Fibroblast of mammary gland (primary cell): ENCODE measurements at regions not wholly inside any gene's neighbourhood (a gene's known extent, or its start where the extent isn't known, plus 50 kb on each side); places are given as distances from the start of the nearest gene placed in this dataset.

Experiments used
- DNase-seq: peaks from one replicate; pipeline ENCODE4 v3.0.0-alpha.2; 2010; ENCODE audit warnings: low read depth
- H3K4me3 ChIP-seq: 2 replicates; pipeline ENCODE4 v1.5.1; 2011; ENCODE audit warnings: low read depth, mild to moderate bottlenecking, low read length, moderate library complexity; ENCODE audit not compliant: control insufficient read depth
- TF ChIP-seq, protein P1 (sequence below): conservative IDR thresholded peaks from 2 replicates; pipeline ENCODE4 v1.5.1; 2011; ENCODE audit warnings: low read depth, low read length, inconsistent platforms; ENCODE audit not compliant: control insufficient read depth, insufficient read depth

DNA sequence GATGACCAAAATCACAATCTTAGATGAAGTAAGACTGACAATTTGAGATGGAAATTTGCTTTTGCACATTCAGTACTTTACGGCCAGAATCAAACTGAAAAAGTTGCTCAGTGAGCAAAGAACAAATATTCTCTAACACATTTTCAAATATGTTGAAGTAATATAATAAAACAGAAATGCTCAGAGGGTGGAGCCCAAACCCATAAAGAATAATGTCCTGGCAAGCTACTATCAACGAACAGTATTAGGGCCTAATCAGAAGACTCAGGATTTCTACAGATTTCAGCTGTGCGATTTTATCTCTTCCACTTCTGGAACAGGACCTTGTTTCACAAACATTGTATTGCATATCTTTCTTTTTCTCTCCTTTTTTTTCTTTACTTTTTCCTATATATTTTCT, 505.0 kb downstream of the TECRL start:
- no peak for DNase-seq
- H3K4me3 ChIP-seq = no peak overlapping the region
- TF ChIP-seq, protein P1, sequence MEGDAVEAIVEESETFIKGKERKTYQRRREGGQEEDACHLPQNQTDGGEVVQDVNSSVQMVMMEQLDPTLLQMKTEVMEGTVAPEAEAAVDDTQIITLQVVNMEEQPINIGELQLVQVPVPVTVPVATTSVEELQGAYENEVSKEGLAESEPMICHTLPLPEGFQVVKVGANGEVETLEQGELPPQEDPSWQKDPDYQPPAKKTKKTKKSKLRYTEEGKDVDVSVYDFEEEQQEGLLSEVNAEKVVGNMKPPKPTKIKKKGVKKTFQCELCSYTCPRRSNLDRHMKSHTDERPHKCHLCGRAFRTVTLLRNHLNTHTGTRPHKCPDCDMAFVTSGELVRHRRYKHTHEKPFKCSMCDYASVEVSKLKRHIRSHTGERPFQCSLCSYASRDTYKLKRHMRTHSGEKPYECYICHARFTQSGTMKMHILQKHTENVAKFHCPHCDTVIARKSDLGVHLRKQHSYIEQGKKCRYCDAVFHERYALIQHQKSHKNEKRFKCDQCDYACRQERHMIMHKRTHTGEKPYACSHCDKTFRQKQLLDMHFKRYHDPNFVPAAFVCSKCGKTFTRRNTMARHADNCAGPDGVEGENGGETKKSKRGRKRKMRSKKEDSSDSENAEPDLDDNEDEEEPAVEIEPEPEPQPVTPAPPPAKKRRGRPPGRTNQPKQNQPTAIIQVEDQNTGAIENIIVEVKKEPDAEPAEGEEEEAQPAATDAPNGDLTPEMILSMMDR = no peak

DNA sequence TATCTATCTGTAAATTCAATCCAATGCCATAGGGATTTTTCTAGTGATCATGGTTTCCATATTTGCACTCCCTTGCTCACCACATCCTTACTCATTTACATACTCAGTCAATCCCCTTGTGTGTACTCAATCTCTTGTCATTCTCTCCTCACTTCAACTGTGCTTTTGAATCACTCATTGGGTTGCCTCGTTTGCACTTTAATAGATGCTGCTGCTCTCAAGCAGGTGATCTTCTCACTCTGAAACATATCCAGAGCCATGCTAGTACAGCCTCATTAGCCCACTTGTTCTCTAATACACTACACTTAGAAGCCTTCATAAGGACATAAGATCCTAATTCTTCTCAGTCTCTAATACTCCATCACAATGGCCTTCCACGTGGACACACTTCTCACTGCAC, 507.9 kb downstream of the TECRL start:
- H3K4me3 ChIP-seq = no peak overlapping the region
- TF ChIP-seq, protein P1 = no peak
- DNase-seq = no peak

DNA sequence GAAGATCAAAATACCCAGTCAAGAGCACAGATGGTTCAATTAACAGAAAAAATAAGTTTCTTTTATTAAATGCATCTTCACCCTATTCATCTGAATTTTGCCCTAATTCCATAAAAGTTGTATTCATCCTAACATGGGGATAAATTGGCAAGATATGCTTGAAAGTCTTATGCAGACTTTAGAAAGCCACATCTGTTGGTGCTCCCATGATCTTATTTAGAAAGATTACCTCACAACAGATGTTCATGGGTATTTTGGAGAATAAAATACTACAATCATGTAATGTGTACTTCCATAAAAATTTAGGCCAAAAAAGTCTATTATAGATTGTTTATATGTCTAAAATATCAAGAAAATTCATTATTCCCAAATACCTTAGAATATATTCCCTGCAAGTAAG, 510.3 kb downstream of the TECRL start:
- DNase-seq = no peak
- TF ChIP-seq, protein P1 = no peak
- no peak overlapping the region for H3K4me3 ChIP-seq

DNA sequence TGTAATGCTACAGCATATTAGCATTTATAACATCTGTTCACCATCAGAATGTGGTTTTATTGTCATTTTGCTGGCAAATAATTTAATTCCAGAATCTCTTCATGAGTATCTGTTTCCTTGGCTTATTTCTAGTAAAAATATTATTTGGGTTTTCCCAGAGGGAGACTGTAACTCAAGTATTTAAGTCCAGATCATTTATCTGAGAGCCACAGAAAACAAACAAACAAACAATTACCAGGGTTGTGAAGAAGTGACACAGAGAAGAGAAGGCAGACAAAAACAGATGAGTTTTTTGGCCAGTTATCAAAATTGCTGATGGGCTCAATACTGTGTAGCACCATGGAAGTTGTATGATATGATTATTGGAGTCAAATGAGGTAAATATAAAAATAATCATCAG, 515.1 kb downstream of the TECRL start:
- no peak overlapping the region for H3K4me3 ChIP-seq
- DNase-seq = no peak
- TF ChIP-seq, protein P1 = no peak

DNA sequence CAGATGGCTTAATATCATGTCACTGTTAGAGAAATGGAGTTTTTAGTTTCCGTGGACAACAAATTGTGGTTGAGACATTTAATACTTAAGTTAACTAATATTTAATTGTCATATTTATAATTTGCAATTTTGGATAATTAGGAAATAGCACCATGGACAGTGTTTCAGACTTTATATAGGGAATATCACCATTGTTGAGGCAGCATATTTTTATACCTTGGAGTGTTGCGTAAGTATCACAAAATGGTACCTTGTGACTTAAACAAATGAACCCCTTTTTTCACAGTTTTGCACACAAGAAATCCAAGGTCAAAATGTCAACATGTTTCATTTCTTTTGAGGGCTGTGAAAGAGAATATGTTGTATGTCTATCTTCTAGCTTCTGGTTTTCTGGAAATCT, 539.9 kb downstream of the TECRL start:
- TF ChIP-seq, protein P1 = no peak
- H3K4me3 ChIP-seq = no peak overlapping the region
- no peak for DNase-seq

DNA sequence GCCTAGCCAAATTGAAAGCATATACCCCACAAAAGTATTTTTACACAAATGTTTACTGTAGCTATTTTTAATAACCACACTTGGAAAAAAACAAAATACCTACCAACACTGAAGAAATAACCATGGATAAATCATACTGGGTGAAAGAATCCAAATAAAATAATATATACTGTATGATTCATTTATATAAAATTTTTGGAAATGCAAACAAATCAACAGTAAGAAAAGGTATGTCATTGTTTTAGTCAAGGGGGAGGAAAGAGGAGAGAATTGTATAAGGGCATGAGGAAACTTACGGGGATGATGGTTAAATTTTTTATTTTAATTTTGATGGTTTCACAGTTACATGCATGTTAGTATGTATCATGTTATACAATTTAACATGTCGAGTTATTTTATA, 557.8 kb downstream of the TECRL start:
- TF ChIP-seq, protein P1 = no peak
- no peak for DNase-seq
- H3K4me3 ChIP-seq = no peak overlapping the region

DNA sequence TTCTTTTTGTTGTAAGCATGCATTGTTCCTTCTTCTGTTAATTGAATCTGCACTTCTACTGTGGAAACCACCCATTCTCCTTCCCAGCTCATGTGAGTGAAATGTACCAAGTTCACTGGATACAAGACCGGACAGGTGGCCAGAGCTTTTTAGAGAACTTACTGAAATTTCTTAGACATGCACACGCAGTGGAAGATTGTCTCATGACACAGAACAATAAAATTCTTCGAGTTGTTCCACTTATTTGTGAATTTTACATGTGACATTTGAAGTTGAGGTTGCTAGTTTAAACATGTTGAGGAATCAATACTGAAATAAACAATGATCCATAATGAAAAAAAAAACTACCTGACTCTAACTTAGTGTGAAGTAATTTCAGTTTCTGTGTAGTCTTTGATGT, 568.0 kb downstream of the TECRL start:
- no peak overlapping the region for H3K4me3 ChIP-seq
- DNase-seq = no peak
- TF ChIP-seq, protein P1 = no peak
